ENCODE measurements at regions not wholly inside any gene's neighbourhood (a gene's known extent, or its start where the extent isn't known, plus 50 kb on each side); places are given as distances from the start of the nearest gene placed in this dataset.

DNA sequence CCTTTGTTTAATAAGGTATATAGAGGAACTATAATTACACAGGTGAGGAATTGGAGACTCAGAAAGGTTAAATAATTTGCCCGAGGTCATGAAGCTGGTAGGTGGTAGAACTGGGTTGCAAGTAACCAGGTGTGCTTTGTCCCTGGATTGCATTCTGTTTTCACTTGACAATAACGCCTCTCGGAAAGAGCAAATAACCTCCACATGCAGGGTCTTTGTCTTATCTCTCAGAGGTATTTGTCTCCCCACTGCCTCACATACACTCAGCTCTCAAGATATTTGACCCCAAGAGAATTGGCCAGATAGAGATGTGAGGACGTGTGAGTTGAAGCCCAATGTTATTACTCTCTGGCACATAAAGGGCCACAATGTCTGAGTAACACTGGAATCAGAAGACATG is 320.9 kb upstream of the ONECUT1 start:
- TF ChIP-seq, protein P1, sequence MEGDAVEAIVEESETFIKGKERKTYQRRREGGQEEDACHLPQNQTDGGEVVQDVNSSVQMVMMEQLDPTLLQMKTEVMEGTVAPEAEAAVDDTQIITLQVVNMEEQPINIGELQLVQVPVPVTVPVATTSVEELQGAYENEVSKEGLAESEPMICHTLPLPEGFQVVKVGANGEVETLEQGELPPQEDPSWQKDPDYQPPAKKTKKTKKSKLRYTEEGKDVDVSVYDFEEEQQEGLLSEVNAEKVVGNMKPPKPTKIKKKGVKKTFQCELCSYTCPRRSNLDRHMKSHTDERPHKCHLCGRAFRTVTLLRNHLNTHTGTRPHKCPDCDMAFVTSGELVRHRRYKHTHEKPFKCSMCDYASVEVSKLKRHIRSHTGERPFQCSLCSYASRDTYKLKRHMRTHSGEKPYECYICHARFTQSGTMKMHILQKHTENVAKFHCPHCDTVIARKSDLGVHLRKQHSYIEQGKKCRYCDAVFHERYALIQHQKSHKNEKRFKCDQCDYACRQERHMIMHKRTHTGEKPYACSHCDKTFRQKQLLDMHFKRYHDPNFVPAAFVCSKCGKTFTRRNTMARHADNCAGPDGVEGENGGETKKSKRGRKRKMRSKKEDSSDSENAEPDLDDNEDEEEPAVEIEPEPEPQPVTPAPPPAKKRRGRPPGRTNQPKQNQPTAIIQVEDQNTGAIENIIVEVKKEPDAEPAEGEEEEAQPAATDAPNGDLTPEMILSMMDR (IDR thresholded peaks at IDR 0.05): no peak
- TF ChIP-seq NRF1 (IDR thresholded peaks at IDR 0.05; ENCODE audit: low read depth, low read length): no peak
- TF ChIP-seq POLR2AphosphoS5 (IDR thresholded peaks at IDR 0.05; ENCODE audit: low read depth, low read length): no peak
- no peak for TF ChIP-seq MEF2A (IDR thresholded peaks at IDR 0.05; ENCODE audit: borderline replicate concordance, low read depth)
- TF ChIP-seq, protein P2, sequence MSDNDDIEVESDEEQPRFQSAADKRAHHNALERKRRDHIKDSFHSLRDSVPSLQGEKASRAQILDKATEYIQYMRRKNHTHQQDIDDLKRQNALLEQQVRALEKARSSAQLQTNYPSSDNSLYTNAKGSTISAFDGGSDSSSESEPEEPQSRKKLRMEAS (IDR thresholded peaks at IDR 0.05; ENCODE audit: low read depth): no peak
- TF ChIP-seq SIN3A (IDR thresholded peaks at IDR 0.05; ENCODE audit: borderline replicate concordance, low read depth, low read length): no peak
- TF ChIP-seq EZH2phosphoT487 (IDR thresholded peaks at IDR 0.05; ENCODE audit: borderline replicate concordance, low read depth): no peak
- TF ChIP-seq RFX5 (IDR thresholded peaks at IDR 0.05; ENCODE audit: low read length): no peak
- no peak for TF ChIP-seq RAD21 (IDR thresholded peaks at IDR 0.05; ENCODE audit: low read length)
- TF ChIP-seq TEAD4 (IDR thresholded peaks at IDR 0.05; ENCODE audit: borderline replicate concordance, insufficient read depth): no peak
- TF ChIP-seq TAF1 (IDR thresholded peaks at IDR 0.05; ENCODE audit: borderline replicate concordance, low read depth, low read length): no peak

Data from SK-N-SH (cell line).